ENCODE measurements at regions not wholly inside any gene's neighbourhood (a gene's known extent, or its start where the extent isn't known, plus 50 kb on each side); places are given as distances from the start of the nearest gene placed in this dataset.

DNA sequence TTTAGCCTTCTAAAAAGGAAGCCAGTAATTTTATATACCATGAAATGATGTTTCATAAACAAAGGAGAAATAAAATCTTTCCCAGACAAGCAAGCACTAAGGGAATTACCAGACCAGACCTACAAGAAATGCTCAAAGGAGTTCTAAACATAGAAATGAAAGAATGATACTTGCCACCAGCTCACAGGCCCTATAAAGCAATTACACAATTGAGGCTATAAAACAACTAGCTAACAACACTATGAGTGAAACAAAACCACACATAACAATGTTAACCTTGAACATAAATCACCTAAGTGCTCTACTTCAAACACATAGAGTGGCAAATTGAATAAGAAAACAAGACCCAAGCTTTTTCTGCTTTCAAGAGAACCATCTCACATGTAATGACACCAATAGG, 123.8 kb downstream of the BARHL2 start:
- TF ChIP-seq, protein P1, sequence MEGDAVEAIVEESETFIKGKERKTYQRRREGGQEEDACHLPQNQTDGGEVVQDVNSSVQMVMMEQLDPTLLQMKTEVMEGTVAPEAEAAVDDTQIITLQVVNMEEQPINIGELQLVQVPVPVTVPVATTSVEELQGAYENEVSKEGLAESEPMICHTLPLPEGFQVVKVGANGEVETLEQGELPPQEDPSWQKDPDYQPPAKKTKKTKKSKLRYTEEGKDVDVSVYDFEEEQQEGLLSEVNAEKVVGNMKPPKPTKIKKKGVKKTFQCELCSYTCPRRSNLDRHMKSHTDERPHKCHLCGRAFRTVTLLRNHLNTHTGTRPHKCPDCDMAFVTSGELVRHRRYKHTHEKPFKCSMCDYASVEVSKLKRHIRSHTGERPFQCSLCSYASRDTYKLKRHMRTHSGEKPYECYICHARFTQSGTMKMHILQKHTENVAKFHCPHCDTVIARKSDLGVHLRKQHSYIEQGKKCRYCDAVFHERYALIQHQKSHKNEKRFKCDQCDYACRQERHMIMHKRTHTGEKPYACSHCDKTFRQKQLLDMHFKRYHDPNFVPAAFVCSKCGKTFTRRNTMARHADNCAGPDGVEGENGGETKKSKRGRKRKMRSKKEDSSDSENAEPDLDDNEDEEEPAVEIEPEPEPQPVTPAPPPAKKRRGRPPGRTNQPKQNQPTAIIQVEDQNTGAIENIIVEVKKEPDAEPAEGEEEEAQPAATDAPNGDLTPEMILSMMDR (IDR thresholded peaks at IDR 0.05): no peak
- no peak for TF ChIP-seq POLR2A (IDR thresholded peaks at IDR 0.05)

Data from adrenal gland (tissue), 5 donors.